Tibial nerve (tissue), 4 donors: ENCODE measurements at regions not wholly inside any gene's neighbourhood (a gene's known extent, or its start where the extent isn't known, plus 50 kb on each side); places are given as distances from the start of the nearest gene placed in this dataset.

Experiments
- DNase-seq, 2 donors: peaks; one replicate each; pipeline ENCODE4 v3.0.0-alpha.2; 2019; ENCODE audit warnings: low spot score in 2 of 2
- H3K27ac ChIP-seq, 4 donors: fragments of 200-600 bp; sonication (generic) in 3 of 4; one replicate each; pipeline ENCODE4 v1.5.1; 2017 to 2019; ENCODE audit warnings: mild to moderate bottlenecking in 1 of 4
- H3K27me3 ChIP-seq, 2 donors: fragments of 200-600 bp; sonication (generic) in 1 of 2; one replicate each; pipeline versions ENCODE4 v1.5.1 to v1.6.0; 2017 to 2019
- H3K36me3 ChIP-seq, 3 donors: fragments of 200-600 bp; sonication (generic); one replicate each; pipeline ENCODE4 v1.5.1; 2018 to 2019
- H3K4me1 ChIP-seq, 4 donors: fragments of 200-600 bp; sonication (generic) in 3 of 4; one replicate each; pipeline ENCODE4 v1.5.1; 2017 to 2019
- H3K4me3 ChIP-seq, 4 donors: fragments of 200-600 bp; sonication (generic) in 3 of 4; one replicate each; pipeline ENCODE4 v1.5.1; 2017 to 2019; ENCODE audit warnings: mild to moderate bottlenecking in 1 of 4, moderate library complexity in 1 of 4
- H3K9me3 ChIP-seq, 4 donors: fragments of 200-600 bp; sonication (generic) in 3 of 4; one replicate each; pipeline ENCODE4 v1.5.1; 2017 to 2019
- EP300 ChIP-seq, 2 donors: sonication (generic); formaldehyde crosslinking; IDR thresholded peaks; one replicate each; pipeline ENCODE4 v1.6.1; 2017; ENCODE audit warnings: antibody characterized with exemption in 2 of 2, mild to moderate bottlenecking in 1 of 2
- POLR2A ChIP-seq, 2 donors: fragments of 450-650 bp; IDR thresholded peaks; one replicate each; pipeline ENCODE4 v1.6.1; 2017; ENCODE audit warnings: antibody characterized with exemption in 2 of 2, mild to moderate bottlenecking in 2 of 2, moderate library complexity in 2 of 2
- WGBS, 2 donors: methylation state at CpG; one replicate each; pipeline ENCODE4 v1.1.5; 2018; 5-methylcytosine and 5-hydroxymethylcytosine counted together
- TF ChIP-seq, protein P1 (sequence below), 5 experiments: fragments of 200-600 bp in 3 of 5; fragments of 450-650 bp in 2 of 5; sonication (generic) in 3 of 5; IDR thresholded peaks; one replicate each; pipeline ENCODE4 v1.5.1; 2016 to 2019; ENCODE audit warnings: antibody characterized with exemption in 5 of 5, mild to moderate bottlenecking in 3 of 5, moderate library complexity in 2 of 5

DNA sequence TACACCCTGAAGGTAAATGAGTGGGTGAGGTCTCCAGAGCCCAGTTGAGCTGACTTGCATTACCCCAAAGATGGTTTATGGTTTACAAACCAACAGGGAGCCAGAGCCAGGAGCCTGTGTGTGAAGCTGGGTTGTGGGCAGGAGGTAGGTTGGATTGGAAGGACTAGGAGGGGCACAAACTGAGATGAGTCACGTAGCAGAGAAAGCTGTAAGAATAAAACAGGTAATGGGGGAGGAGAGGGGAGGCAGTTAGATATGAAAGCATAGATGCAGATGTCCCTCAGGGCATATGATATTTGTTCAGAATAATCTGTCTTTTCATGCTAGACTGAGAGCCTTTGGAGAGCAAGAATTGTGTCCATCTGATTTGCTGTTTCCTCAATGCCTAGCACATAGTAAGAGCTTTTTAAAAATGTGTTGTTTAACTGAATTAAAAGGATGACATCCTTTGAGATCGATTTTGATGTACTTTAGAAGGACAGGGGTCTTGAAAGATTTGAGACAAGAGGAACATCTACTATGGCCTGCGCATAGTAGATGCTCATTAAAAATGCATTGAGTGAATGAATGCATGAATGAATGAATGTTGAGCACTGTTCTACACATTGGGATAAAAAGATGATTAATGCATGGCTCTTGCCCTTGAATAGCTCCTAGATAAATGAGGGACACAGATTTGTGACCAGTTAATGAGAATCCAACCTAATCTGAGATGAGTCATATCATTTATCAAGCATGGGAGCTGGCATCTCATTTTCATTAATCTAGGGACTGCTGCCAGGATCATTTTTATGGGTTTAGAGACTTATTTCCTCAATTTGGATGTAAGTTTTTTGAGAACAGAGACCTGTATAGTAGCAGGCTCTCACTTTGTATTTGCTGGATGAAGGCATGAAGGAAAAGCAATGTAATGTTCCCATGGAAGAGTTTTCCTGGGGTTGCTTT lies 175.8 kb upstream of the BDNF start:
- H3K36me3 ChIP-seq = no peaks in the 10 kb centered on the region
- peaks cover 0 to 3% (median 0%) of the 10 kb centered on the region in 4 donors for H3K4me1 ChIP-seq
- no peaks in the 10 kb centered on the region for H3K27me3 ChIP-seq
- no peak for DNase-seq
- H3K4me3 ChIP-seq = no peak overlapping the region
- TF ChIP-seq EP300 (IDR thresholded peaks at IDR 0.05) = no peak
- TF ChIP-seq POLR2A (IDR thresholded peaks at IDR 0.05) = no peak
- TF ChIP-seq, protein P1, sequence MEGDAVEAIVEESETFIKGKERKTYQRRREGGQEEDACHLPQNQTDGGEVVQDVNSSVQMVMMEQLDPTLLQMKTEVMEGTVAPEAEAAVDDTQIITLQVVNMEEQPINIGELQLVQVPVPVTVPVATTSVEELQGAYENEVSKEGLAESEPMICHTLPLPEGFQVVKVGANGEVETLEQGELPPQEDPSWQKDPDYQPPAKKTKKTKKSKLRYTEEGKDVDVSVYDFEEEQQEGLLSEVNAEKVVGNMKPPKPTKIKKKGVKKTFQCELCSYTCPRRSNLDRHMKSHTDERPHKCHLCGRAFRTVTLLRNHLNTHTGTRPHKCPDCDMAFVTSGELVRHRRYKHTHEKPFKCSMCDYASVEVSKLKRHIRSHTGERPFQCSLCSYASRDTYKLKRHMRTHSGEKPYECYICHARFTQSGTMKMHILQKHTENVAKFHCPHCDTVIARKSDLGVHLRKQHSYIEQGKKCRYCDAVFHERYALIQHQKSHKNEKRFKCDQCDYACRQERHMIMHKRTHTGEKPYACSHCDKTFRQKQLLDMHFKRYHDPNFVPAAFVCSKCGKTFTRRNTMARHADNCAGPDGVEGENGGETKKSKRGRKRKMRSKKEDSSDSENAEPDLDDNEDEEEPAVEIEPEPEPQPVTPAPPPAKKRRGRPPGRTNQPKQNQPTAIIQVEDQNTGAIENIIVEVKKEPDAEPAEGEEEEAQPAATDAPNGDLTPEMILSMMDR (IDR thresholded peaks at IDR 0.05) = no peak
- H3K9me3 ChIP-seq = peaks cover 0 to 9% (median 0%) of the 10 kb centered on the region in 4 donors
- no peak overlapping the region for H3K27ac ChIP-seq
- 78 to 81% methylated on average over 3 of the region's 3 CpGs for WGBS, 2 donors

DNA sequence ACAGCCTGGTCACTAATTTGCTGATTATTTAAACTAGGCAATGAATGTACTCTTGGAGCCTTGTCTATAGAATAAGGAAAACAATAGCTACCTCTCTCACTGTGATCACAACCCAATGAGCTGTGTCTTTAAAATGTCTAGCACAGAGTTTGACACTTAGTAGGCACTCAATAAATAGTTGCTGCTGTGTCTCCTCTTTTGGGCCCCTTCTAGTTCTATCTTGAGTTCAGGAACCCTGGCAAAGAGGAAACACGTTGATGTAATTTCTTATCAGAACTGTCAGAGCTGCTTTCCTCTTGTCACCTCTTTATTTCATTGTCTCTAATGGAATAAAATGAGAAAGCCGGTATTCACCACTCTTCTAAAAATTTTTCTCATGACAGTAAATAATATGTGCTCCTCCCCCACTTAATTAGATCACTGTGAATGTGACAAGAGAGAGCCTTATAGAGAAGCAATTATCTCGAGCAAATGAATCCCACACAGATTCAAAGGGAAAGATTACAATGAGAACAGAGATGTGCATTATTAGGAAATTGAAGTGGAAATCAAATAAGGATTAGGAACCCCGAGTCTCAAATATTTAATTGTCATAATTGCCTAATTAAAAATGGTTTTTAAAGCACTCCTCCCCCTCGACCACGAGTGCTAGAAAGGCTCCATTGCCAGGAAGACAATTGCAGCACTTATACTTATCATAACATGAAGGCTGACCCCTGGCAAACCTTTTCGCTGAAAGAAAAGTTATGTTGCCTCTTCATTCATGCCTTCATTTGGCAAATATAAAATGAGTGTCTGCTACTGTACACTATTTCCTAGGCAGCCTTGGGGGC lies 175.0 kb upstream of the BDNF start:
- Histone ChIP-seq H3K9me3 (peaks cover 0 to 9% (median 0%) of the 10 kb centered on the region in 4 donors), H3K4me1 (peaks cover 0 to 3% (median 0%) of the 10 kb centered on the region in 4 donors), H3K27ac (no peak overlapping the region), H3K27me3 (no peaks in the 10 kb centered on the region), H3K36me3 (no peaks in the 10 kb centered on the region), H3K4me3 (no peak overlapping the region)
- TF ChIP-seq POLR2A (IDR thresholded peaks at IDR 0.05) (no peak), EP300 (IDR thresholded peaks at IDR 0.05) (no peak)
- TF ChIP-seq, protein P1 (IDR thresholded peaks at IDR 0.05) = no peak
- no peak for DNase-seq
- 19 to 20% methylated on average over 7 of the region's 7 CpGs for WGBS, 2 donors

DNA sequence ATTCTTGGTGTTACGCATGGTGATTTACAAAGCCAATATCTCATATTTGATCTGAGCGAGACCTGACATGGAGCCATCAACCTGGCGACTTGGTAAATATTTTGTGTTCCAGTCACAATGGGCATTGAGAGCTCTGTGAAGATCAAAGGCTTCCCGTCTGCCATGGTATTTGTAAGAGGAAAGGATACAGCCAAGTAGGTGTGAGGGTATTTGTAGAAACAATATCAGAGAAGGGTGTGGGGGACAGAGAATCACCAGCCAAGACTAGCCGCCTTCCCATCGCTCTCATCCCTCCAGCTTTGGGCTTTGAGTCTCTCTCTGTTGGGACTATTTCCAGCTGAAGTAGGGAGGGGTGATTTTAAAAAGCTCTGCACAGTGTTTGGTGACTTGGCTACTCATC lies 173.4 kb upstream of the BDNF start:
- Histone ChIP-seq H3K27me3 (no peaks in the 10 kb centered on the region), H3K4me1 (peaks cover 0 to 3% (median 0%) of the 10 kb centered on the region in 4 donors), H3K4me3 (no peak overlapping the region), H3K27ac (no peak overlapping the region), H3K36me3 (no peaks in the 10 kb centered on the region), H3K9me3 (peaks cover 0 to 9% (median 0%) of the 10 kb centered on the region in 4 donors)
- no peak for DNase-seq
- TF ChIP-seq EP300 (IDR thresholded peaks at IDR 0.05) = no peak
- no peak for TF ChIP-seq POLR2A (IDR thresholded peaks at IDR 0.05)
- TF ChIP-seq, protein P1 (IDR thresholded peaks at IDR 0.05) = no peak
- 77 to 78% methylated on average over 6 of the region's 6 CpGs for WGBS, 2 donors

DNA sequence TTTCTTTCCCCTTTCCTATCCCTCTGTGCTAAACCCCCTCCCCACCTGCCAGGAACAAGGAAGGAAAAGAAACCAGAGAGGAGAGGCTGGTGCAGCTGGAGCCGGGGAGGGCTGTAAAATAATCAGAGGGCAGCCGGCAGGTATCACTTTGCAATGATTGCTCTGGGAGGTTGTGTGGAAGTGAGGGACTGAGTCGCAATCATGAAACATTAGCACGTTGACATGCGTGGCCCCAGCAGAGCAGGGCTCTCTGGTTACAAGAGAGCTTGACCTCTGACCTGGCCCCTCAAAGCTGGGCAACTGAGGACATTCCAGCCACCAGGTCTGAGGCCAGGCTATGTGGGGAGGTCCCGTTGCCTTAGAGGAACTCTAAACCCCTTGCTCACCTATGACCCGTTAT lies 170.8 kb upstream of the BDNF start:
- TF ChIP-seq, protein P1 (IDR thresholded peaks at IDR 0.05) = no peak
- TF ChIP-seq POLR2A (IDR thresholded peaks at IDR 0.05) (no peak), EP300 (IDR thresholded peaks at IDR 0.05) (no peak)
- Histone ChIP-seq H3K27ac (no peak overlapping the region), H3K27me3 (no peaks in the 10 kb centered on the region), H3K4me3 (no peak overlapping the region), H3K4me1 (peaks cover 0 to 3% (median 0%) of the 10 kb centered on the region in 4 donors), H3K36me3 (no peaks in the 10 kb centered on the region), H3K9me3 (peaks cover 0 to 9% (median 0%) of the 10 kb centered on the region in 4 donors)
- no peak for DNase-seq
- WGBS, 2 donors = 35 to 39% methylated on average over 7 of the region's 7 CpGs
